Smooth muscle cell (in vitro differentiated cells): ENCODE measurements at regions not wholly inside any gene's neighbourhood (a gene's known extent, or its start where the extent isn't known, plus 50 kb on each side); places are given as distances from the start of the nearest gene placed in this dataset.

Experiments used
- DNase-seq: peaks from one replicate; lab custom pipeline; 2025; ENCODE audit not compliant: unreplicated experiment; lab: John Stamatoyannopoulos, UW
- H2AFZ ChIP-seq: fragments of 200-600 bp; sonication (generic); 2 replicates; pipeline ENCODE4 v1.6.0; 2016; ENCODE audit warnings: antibody characterized with exemption, low read depth, mild to moderate bottlenecking
- H3F3A ChIP-seq: fragments of 200-600 bp; sonication (generic); 2 replicates; pipeline ENCODE4 v1.6.0; 2017; ENCODE audit warnings: antibody characterized with exemption, low read depth
- H3K27ac ChIP-seq: fragments of 200-600 bp; sonication (generic); 2 replicates; pipeline ENCODE4 v1.5.1; 2016; ENCODE audit warnings: low read depth, mild to moderate bottlenecking
- H3K27me3 ChIP-seq: fragments of 200-600 bp; sonication (generic); 2 replicates; pipeline ENCODE4 v1.6.1; 2016; ENCODE audit warnings: low read depth, mild to moderate bottlenecking
- H3K36me3 ChIP-seq: fragments of 200-600 bp; sonication (generic); 2 replicates; pipeline ENCODE4 v1.5.1; 2016; ENCODE audit warnings: low read depth
- H3K4me1 ChIP-seq: fragments of 200-600 bp; sonication (generic); 2 replicates; pipeline ENCODE4 v1.5.1; 2016; ENCODE audit warnings: low read depth
- H3K4me2 ChIP-seq: fragments of 200-600 bp; sonication (generic); 2 replicates; pipeline ENCODE4 v1.6.0; 2016; ENCODE audit warnings: mild to moderate bottlenecking
- H3K4me3 ChIP-seq: fragments of 200-600 bp; sonication (generic); 2 replicates; pipeline ENCODE4 v1.5.1; 2016; ENCODE audit warnings: mild to moderate bottlenecking
- H3K79me2 ChIP-seq: fragments of 200-600 bp; sonication (generic); 2 replicates; pipeline ENCODE4 v1.6.0; 2016; ENCODE audit warnings: low read depth, mild to moderate bottlenecking
- H3K9ac ChIP-seq: fragments of 200-600 bp; sonication (generic); 2 replicates; pipeline ENCODE4 v1.6.0; 2016; ENCODE audit warnings: low read depth
- H3K9me3 ChIP-seq: fragments of 200-600 bp; sonication (generic); replicated peaks from 2 replicates; pipeline ENCODE4 v1.5.1; 2016; ENCODE audit warnings: low read depth
- H4K20me1 ChIP-seq: fragments of 200-600 bp; sonication (generic); 2 replicates; pipeline ENCODE4 v1.6.0; 2016; ENCODE audit warnings: low read depth
- WGBS: methylation state at CpG from one replicate; pipeline ENCODE4 v1.1.7; 2016; ENCODE audit warnings: low lambda C conversion rate; 5-methylcytosine and 5-hydroxymethylcytosine counted together
- TF ChIP-seq, protein P1 (sequence below): fragments of 200-600 bp; sonication (generic); IDR thresholded peaks from 2 replicates; pipeline ENCODE4 v1.5.1; 2017; ENCODE audit warnings: borderline replicate concordance, mild to moderate bottlenecking, antibody characterized with exemption; ENCODE audit not compliant: insufficient read depth, poor library complexity, severe bottlenecking

DNA sequence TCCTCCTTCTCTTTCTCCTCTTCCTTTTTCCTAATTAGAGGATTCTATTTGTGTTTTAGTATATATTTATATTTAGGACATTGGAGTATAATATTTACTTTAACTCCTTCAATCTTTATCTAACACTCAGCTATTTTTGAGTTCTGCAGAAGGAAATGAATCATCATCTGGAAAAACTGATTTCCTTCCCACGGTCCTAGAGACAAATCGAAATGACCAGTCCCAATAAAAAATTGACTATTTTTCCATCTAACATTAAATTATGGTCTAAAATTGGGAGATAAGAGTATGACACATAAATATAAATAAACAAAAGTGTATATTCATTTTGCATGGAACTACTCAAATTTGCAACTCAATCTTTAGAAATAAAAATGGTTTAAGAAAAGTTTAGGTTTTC lies 167.4 kb downstream of the TMTC3 start:
- Histone ChIP-seq H3K4me3 (no peak overlapping the region), H3K27ac (peak overlapping the region; percentile 66), H4K20me1 (no peaks in the 10 kb centered on the region), H2AFZ (no peak overlapping the region), H3K79me2 (no peaks in the 10 kb centered on the region), H3F3A (peaks cover 5% of the 10 kb centered on the region), H3K27me3 (no peaks in the 10 kb centered on the region), H3K4me2 (peak overlapping the region; percentile 37), H3K9ac (no peak overlapping the region), H3K36me3 (no peaks in the 10 kb centered on the region), H3K9me3 (no peaks in the 10 kb centered on the region), H3K4me1 (no peaks in the 10 kb centered on the region)
- TF ChIP-seq, protein P1, sequence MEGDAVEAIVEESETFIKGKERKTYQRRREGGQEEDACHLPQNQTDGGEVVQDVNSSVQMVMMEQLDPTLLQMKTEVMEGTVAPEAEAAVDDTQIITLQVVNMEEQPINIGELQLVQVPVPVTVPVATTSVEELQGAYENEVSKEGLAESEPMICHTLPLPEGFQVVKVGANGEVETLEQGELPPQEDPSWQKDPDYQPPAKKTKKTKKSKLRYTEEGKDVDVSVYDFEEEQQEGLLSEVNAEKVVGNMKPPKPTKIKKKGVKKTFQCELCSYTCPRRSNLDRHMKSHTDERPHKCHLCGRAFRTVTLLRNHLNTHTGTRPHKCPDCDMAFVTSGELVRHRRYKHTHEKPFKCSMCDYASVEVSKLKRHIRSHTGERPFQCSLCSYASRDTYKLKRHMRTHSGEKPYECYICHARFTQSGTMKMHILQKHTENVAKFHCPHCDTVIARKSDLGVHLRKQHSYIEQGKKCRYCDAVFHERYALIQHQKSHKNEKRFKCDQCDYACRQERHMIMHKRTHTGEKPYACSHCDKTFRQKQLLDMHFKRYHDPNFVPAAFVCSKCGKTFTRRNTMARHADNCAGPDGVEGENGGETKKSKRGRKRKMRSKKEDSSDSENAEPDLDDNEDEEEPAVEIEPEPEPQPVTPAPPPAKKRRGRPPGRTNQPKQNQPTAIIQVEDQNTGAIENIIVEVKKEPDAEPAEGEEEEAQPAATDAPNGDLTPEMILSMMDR = no peak
- 43% methylated on average over 2 of the region's 2 CpGs for WGBS
- no peak for DNase-seq

DNA sequence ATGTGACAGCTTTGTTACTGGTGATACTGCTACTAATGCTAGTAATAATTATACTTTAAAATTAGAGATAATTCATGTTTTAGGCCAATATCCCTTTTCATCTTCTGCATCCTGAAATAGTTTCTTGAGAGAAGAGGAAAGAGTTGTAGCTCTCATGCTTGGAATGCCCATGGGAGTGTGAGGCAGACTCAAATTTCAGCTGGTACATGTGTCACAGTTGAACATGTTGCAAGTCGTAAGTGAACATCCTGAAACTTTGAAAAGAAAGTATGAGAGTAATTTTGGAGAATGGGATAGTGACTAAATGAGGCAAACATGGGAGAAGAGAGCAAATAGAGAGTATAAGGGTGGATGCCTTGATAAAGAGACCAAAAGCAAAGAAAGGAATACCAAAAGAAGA lies 168.0 kb downstream of the TMTC3 start:
- no peak overlapping the region for H3K9ac ChIP-seq
- no peak overlapping the region for H3K4me3 ChIP-seq
- H3K27me3 ChIP-seq = no peaks in the 10 kb centered on the region
- peak overlapping the region; percentile 66 for H3K27ac ChIP-seq
- TF ChIP-seq, protein P1 = no peak
- no peaks in the 10 kb centered on the region for H4K20me1 ChIP-seq
- DNase-seq = no peak
- H2AFZ ChIP-seq = no peak overlapping the region
- H3K79me2 ChIP-seq = no peaks in the 10 kb centered on the region
- H3K4me1 ChIP-seq = no peaks in the 10 kb centered on the region
- H3K4me2 ChIP-seq = peak overlapping the region; percentile 37
- peaks cover 5% of the 10 kb centered on the region for H3F3A ChIP-seq
- no peaks in the 10 kb centered on the region for H3K9me3 ChIP-seq
- H3K36me3 ChIP-seq = no peaks in the 10 kb centered on the region
- WGBS = 39% methylated on average over 1 of the region's 1 CpG

DNA sequence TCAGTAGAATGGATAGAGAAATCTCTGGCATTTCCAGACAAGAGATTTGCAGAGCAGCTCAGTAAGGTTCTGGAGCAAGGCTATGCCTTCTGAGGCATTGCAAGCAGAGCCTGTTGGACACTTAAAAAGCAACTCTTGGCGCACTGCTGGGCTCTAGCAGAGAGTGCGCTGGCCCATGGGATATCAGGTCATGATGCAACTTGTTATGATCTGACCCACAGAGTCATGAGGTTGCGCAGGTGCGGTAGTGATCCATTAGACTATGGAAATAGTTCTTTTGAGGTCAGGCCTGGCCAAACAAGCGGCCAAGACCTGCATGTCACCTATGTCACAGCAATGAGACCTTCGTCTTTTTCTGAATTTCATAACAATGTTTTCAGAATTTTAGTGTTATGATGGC lies 168.6 kb downstream of the TMTC3 start:
- Histone ChIP-seq H2AFZ (no peak overlapping the region), H4K20me1 (no peaks in the 10 kb centered on the region), H3K4me3 (no peak overlapping the region), H3K4me2 (no peak overlapping the region), H3K9me3 (no peaks in the 10 kb centered on the region), H3K27ac (no peak overlapping the region), H3F3A (peaks cover 5% of the 10 kb centered on the region), H3K4me1 (no peaks in the 10 kb centered on the region), H3K27me3 (no peaks in the 10 kb centered on the region), H3K79me2 (no peaks in the 10 kb centered on the region), H3K9ac (no peak overlapping the region), H3K36me3 (no peaks in the 10 kb centered on the region)
- TF ChIP-seq, protein P1 = no peak
- DNase-seq = no peak
- WGBS = 96% methylated on average over 6 of the region's 6 CpGs

DNA sequence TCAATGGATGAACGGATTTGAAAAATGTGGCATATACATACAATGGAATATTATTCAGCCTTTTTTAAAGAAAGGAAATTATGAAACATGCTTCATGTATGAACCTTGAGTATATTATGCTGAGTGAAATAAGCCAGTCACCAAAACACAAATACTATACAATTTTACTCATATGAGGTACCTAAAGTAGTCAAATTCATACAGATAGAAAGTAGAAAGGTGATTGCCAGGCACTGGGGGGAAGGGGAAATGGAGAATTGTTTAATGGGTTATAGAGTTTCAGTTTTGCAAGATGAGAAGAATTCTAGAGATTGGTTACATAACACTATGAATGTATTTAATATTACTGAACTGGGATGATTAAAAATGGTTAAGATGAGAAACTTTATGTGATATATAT lies 171.4 kb downstream of the TMTC3 start:
- TF ChIP-seq, protein P1 = no peak

More for the DNA sequence above, 171.4 kb downstream of the TMTC3 start:
- Histone ChIP-seq H3K36me3 (no peaks in the 10 kb centered on the region), H3K4me2 (no peak overlapping the region), H3K9me3 (no peaks in the 10 kb centered on the region), H3F3A (peaks cover 5% of the 10 kb centered on the region), H3K27ac (no peak overlapping the region), H3K4me3 (no peak overlapping the region), H2AFZ (no peak overlapping the region), H4K20me1 (no peaks in the 10 kb centered on the region), H3K79me2 (no peaks in the 10 kb centered on the region), H3K9ac (no peak overlapping the region), H3K4me1 (no peaks in the 10 kb centered on the region), H3K27me3 (no peaks in the 10 kb centered on the region)
- no peak for DNase-seq
- 93% methylated on average over 1 of the region's 1 CpG for WGBS
